HK-2 (cell line): ENCODE measurements at regions not wholly inside any gene's neighbourhood (a gene's known extent, or its start where the extent isn't known, plus 50 kb on each side); places are given as distances from the start of the nearest gene placed in this dataset.
"Not testable (repeated sequence)": the region's sequence is repeated elsewhere in the genome, so short reads cannot be mapped to it uniquely, and the experiment has no call there.

Experiments used
- DNase-seq: peaks from one replicate; pipeline ENCODE4 v3.0.0-alpha.2; 2018; ENCODE audit not compliant: unreplicated experiment

DNA sequence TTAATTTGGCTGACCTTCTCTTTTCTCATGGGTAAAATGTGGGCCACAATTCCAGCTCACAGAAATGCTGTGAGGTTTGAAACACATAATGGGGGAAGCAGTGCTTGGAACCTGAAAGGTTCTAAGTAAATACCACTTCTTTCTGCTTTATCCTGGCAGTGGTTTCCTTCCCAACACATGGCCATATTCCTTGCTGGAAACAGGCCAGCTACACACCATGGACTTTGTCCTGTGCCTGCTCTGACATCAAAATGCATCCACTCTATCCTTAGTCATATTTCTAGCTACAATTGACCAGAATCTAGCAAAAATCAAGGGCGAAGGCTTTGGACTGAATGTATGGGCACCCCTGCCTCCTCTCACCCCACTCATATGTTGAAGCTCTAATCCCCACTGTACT lies 93.1 kb upstream of the TRPC7 start:
- no peak for DNase-seq

GRCh38 chr5:136457390-136458013 lies 92.2 kb upstream of the TRPC7 start:
- DNase-seq = no peak

DNA sequence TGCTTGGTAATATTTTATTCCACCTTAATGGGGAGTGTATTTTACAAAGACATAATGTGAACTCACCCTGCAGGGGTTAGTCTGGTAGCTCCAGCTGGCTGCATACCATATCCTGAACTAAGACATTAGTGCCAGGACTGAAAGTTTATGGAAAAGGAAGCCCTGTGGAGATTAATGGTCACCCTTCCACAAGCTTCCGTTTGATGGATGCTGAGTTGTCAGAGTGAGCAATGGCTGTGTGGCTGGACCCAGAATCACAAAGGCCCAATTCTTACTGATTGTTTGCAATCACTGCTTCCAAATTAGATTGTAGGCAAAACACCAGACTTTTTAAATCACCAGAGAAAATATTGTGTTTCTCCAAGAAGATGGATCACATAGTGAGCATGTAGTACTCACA lies 90.1 kb upstream of the TRPC7 start:
- DNase-seq = no peak

DNA sequence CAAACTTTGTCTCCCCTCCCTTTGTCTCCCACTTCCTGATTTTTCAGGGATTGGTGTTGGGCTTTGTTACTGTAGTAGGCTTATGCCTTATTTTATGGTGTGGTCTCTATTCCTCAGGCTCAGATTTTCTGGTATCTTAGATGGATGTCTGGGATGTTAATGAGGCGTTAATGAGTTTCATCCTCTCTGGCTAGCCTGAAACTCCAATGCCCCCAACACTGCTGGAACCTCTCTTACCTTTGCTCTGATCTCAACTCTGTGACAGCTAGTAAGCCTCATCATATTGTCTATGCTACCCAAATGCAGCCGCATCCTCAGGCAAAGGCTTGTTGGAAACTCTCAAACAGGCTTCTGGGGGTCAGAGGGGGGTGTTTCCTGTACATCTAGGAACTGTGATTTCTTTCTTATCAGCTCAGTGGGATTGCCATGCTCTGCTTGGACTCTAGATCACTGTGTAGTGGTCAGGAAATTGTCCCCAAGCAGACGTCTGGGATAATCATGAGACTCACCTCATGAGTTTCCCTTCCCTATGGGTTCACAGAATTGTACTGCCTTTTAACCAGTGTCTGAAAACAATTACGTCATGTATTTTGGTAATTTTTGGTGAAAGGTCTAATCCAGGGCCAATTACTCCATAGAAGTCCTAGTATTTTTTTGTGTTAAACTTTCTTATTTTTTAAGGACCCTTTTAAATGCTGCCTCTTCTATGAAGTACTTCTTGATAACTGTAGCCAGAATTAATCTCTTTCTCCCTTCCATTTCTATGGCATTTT lies 88.8 kb upstream of the TRPC7 start:
- no peak for DNase-seq

GRCh38 chr5:136453199-136453598 lies 87.9 kb upstream of the TRPC7 start:
- DNase-seq = no peak

DNA sequence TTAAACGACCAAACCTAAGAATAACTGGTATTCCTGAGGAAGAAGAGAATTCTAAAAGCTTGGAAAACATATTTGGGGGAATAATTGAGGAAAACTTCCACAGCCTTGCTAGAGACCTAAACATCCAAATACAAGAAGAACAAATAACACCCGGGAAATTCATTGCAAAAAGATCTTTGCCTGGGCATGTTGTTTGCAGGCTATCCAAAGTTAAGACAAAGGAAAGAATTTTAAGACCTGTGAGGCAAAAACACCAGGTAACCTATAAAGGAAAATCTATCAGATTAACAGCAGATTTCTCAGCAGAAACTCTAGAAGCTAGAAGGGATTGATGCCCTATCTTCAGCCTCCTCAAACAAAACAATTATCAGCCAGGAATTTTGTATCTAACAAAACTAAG lies 82.2 kb upstream of the TRPC7 start:
- not testable (repeated sequence) for DNase-seq

- DNase-seq = no peak
Measured at GRCh38 chr5:136446565-136446964, 81.2 kb upstream of the TRPC7 start.

DNA sequence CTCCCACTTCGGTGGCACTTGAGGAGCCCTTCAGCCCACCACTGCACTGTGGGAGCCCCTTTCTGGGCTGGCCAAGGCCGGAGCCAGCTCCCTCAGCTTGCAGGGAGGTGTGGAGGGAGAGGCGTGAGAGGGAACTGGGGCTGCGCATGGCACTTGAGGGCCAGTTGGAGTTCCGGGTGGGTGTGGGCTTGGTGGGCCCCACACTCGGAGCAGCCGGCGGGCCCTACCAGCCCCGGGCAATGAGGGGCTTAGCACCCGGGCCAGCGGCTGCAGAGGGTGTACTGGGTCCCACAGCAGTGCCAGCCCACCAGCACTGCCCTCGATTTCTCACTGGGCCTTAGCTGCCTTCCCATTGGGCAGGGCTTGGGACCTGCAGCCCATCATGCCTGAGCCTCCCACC lies 78.8 kb upstream of the TRPC7 start:
- not testable (repeated sequence) for DNase-seq

DNA sequence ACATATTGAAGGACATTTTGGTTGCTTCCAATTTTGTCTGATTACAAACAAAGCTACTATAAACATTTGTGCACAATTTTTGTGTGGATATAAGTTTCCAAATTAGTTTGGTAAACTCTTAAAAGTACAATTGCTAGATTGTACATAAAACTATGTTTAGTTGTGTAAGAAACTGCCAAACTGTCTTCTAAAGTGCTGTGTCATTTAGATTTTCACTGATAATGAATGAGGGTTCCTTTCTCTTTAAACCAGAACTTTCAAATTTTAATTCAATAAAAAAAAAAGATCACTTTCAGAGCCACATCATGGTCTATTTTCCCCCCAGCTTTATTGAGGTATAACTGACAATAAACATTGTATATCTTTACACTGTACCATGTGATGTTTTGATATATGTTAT lies 74.0 kb upstream of the TRPC7 start:
- DNase-seq = no peak

- DNase-seq = no peak
Measured at GRCh38 chr5:136435946-136436543, 70.7 kb upstream of the TRPC7 start.

DNA sequence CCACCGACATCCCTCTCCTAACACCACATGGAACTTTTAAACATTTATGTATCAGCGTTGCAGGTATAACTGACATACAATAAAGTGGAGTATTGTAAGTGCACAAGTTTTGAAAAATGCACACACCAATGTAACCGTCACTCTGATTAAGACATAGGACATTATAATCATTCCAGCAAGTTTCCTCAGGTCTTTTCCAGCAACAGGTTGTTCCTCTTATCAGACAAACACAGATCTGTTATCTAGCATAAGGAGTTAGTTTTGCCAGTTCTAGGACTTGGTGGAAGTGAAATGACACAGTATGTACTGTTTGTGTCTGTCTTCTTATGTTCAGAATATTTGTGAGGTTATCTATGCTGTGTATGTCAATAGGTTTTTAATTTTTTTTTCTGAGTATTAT lies 69.5 kb upstream of the TRPC7 start:
- DNase-seq = no peak

- DNase-seq = no peak
Measured at GRCh38 chr5:136432705-136433104, 67.4 kb upstream of the TRPC7 start.

- no peak for DNase-seq
Measured at GRCh38 chr5:136430081-136430480, 64.7 kb upstream of the TRPC7 start.

- DNase-seq = no peak
Measured at GRCh38 chr5:136427426-136427825, 62.1 kb upstream of the TRPC7 start.

- no peak for DNase-seq
Measured at GRCh38 chr5:136425921-136426320, 60.6 kb upstream of the TRPC7 start.

GRCh38 chr5:136424835-136425584 lies 59.7 kb upstream of the TRPC7 start:
- peak; percentile 67 for DNase-seq

GRCh38 chr5:136423944-136424606 lies 58.7 kb upstream of the TRPC7 start:
- no peak for DNase-seq

DNA sequence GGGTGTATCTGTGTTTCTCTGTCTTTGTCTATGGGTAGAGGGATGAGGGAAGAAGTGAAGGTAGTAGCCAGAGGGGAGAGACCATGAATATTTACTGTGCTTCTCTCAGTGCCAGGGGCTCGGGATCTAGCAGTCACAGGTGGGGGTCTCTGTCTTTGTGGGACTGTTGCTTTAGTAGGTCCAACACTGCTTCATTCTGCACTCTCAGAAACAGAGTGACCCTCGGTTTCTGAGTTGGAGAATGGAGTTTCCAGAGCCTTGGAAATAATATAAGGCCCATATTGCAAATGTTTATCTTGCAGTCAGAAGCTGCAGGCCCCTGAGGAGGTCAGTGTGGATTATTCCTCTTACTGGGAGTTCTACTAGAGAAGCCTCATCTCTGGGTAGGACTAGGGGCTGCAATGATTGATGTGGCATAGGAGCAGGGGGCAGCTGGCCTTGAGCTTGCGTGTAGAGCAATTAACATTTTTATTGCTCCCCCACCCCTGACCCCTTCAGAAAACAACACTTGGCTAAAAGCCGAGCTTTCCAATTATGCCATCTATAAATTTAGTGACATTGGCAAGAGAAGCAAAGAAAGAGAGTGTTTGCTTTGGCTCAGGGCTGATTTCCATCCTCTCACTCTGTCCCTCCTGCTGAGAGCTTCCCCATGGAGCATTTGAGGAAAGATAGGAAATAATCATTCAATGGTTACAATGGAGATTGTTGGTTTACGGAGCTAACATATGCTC lies 55.0 kb upstream of the TRPC7 start:
- no peak for DNase-seq

DNA sequence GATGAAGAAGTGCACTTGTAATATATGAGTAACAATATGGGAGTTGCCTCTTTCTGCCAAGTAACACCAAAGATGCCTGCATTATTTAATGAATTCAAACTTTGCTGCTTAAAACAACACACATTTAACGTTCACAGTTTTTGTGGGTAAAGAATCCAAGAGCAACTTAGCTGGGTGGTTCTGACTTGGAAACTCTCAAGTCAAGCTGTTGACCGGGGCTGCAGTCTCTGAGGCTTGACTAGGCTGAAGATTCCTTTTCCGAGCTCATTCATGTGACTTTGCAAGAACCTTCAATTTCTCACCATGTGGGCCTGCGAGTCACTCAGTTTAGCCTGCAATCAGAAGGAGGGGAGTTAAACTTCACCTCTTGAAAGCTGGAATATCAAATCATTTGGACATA lies 53.0 kb upstream of the TRPC7 start:
- DNase-seq = no peak
